ENCODE measurements at regions not wholly inside any gene's neighbourhood (a gene's known extent, or its start where the extent isn't known, plus 50 kb on each side); places are given as distances from the start of the nearest gene placed in this dataset.
"Not testable (repeated sequence)": the region's sequence is repeated elsewhere in the genome, so short reads cannot be mapped to it uniquely, and the experiment has no call there.

DNA sequence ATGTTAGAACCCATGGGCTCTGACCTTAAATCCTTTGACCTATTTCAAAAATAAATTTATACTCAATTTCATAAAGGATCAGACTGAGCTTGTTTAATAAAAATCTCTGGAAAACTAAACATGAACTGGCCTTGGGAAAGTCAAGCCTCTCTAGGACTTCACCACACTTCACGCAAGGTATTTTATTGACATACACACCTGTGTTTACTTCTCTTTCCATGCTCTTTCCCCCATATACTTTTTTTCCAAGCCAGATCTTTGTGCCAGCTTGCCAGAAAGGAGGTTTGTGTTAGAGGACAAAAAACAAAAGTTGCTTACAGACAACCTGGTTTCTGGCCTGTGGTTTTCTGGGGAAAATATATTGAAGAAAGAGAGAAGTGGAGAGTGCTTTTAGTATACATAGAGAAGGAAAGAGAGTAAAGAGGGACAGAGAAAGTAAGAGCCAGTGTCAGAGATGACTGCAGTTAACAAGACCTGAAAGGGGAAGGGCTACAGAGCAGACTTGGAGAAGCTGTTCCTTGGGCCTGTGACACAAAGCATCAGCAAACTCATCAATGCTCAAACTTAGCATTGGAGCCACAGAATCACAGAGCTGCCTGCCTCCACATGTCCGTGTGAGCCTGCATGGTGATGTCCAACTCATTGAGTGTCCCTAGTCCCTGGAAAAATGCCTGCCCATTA lies 77.3 kb upstream of the TMTC2 start:
- H3K9me3 Mint-ChIP-seq (ENCODE audit: unreplicated experiment) = no peaks in the 10 kb centered on the region
- no peaks in the 10 kb centered on the region for H3K27me3 Mint-ChIP-seq (ENCODE audit: unreplicated experiment)
- DNase-seq = no peak
- TF ChIP-seq, protein P1, sequence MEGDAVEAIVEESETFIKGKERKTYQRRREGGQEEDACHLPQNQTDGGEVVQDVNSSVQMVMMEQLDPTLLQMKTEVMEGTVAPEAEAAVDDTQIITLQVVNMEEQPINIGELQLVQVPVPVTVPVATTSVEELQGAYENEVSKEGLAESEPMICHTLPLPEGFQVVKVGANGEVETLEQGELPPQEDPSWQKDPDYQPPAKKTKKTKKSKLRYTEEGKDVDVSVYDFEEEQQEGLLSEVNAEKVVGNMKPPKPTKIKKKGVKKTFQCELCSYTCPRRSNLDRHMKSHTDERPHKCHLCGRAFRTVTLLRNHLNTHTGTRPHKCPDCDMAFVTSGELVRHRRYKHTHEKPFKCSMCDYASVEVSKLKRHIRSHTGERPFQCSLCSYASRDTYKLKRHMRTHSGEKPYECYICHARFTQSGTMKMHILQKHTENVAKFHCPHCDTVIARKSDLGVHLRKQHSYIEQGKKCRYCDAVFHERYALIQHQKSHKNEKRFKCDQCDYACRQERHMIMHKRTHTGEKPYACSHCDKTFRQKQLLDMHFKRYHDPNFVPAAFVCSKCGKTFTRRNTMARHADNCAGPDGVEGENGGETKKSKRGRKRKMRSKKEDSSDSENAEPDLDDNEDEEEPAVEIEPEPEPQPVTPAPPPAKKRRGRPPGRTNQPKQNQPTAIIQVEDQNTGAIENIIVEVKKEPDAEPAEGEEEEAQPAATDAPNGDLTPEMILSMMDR (IDR thresholded peaks at IDR 0.05; ENCODE audit: partially characterized antibody, unreplicated experiment) = no peak
- no peak overlapping the region for H3K4me3 Mint-ChIP-seq (ENCODE audit: unreplicated experiment)
- H3K4me1 Mint-ChIP-seq (ENCODE audit: low read depth, unreplicated experiment) = no peaks in the 10 kb centered on the region
- no peaks in the 10 kb centered on the region for H3K36me3 Mint-ChIP-seq (ENCODE audit: unreplicated experiment)
- H3K27ac Mint-ChIP-seq (ENCODE audit: unreplicated experiment) = no peak overlapping the region

DNA sequence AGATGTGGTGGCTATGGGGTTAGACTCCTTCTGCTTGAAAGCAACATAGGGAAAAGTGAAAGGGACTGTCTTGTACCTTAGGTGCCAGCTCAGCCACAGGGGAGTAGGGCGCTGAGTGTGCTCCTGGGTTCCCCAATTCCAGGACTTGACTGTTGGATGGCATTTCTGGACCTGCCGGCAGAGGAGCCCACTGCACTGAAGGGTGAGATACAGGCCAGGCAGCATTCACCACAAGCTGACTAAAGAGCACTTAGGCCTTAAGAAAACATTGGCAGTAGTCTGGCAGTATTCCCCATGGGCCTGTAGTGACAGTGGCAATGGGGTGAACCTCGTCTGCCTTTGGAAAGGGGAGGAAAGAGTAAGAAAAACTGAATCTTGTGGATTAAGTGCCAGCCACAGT lies 67.1 kb upstream of the TMTC2 start:
- no peak for DNase-seq
- no peak overlapping the region for H3K4me3 Mint-ChIP-seq (ENCODE audit: unreplicated experiment)
- H3K27me3 Mint-ChIP-seq (ENCODE audit: unreplicated experiment) = no peaks in the 10 kb centered on the region
- TF ChIP-seq, protein P1 (IDR thresholded peaks at IDR 0.05; ENCODE audit: partially characterized antibody, unreplicated experiment) = no peak
- H3K9me3 Mint-ChIP-seq (ENCODE audit: unreplicated experiment) = no peaks in the 10 kb centered on the region
- H3K4me1 Mint-ChIP-seq (ENCODE audit: low read depth, unreplicated experiment) = no peaks in the 10 kb centered on the region
- H3K27ac Mint-ChIP-seq (ENCODE audit: unreplicated experiment) = no peak overlapping the region
- H3K36me3 Mint-ChIP-seq (ENCODE audit: unreplicated experiment) = no peaks in the 10 kb centered on the region

DNA sequence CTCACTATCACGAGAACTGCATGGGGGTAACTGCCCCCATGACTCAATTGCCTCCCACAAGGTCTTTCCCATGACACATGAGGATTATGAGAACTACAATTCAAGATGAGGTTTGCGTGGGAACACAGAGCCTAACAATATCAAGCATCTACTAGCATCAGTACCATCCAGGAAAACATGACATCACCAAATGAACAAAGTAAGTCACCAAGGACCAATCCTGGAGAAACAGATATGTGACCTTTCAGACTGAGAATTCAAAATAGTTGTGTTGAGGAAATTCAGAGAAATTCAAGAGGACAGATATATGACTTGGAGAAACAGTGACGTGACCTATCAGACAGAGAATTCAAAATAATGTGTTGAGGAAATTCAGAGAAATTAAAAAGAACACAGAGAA lies 65.8 kb upstream of the TMTC2 start:
- H3K9me3 Mint-ChIP-seq (ENCODE audit: unreplicated experiment) = no peaks in the 10 kb centered on the region
- no peaks in the 10 kb centered on the region for H3K36me3 Mint-ChIP-seq (ENCODE audit: unreplicated experiment)
- no peaks in the 10 kb centered on the region for H3K27me3 Mint-ChIP-seq (ENCODE audit: unreplicated experiment)
- H3K4me1 Mint-ChIP-seq (ENCODE audit: low read depth, unreplicated experiment) = no peaks in the 10 kb centered on the region
- no peak overlapping the region for H3K4me3 Mint-ChIP-seq (ENCODE audit: unreplicated experiment)
- no peak overlapping the region for H3K27ac Mint-ChIP-seq (ENCODE audit: unreplicated experiment)
- TF ChIP-seq, protein P1 (IDR thresholded peaks at IDR 0.05; ENCODE audit: partially characterized antibody, unreplicated experiment) = no peak
- no peak for DNase-seq

DNA sequence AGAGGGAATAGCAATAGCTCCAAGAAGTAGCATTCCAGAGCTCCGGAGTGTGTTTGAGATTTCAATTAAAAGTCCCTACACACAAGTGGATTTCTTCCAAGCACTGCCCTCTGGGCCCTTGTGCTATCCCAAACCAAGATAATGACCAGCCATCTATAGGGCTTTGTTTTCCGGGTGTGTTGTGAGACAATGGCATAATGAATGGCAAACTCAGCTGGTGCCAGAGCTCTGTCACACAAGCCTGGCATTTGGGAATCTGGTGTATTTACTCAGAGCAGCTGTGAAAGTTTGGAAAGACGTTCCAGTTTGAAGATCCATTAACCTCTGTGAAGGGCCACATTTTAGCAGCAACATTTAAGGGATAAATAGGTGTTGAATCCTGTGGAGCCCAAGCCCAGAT lies 61.2 kb upstream of the TMTC2 start:
- peaks cover 3% of the 10 kb centered on the region for H3K9me3 Mint-ChIP-seq (ENCODE audit: unreplicated experiment)
- peaks cover 2% of the 10 kb centered on the region for H3K4me1 Mint-ChIP-seq (ENCODE audit: low read depth, unreplicated experiment)
- no peak for DNase-seq
- no peak overlapping the region for H3K27ac Mint-ChIP-seq (ENCODE audit: unreplicated experiment)
- peaks cover 4% of the 10 kb centered on the region for H3K27me3 Mint-ChIP-seq (ENCODE audit: unreplicated experiment)
- TF ChIP-seq, protein P1 (IDR thresholded peaks at IDR 0.05; ENCODE audit: partially characterized antibody, unreplicated experiment) = no peak
- no peak overlapping the region for H3K4me3 Mint-ChIP-seq (ENCODE audit: unreplicated experiment)
- no peaks in the 10 kb centered on the region for H3K36me3 Mint-ChIP-seq (ENCODE audit: unreplicated experiment)

DNA sequence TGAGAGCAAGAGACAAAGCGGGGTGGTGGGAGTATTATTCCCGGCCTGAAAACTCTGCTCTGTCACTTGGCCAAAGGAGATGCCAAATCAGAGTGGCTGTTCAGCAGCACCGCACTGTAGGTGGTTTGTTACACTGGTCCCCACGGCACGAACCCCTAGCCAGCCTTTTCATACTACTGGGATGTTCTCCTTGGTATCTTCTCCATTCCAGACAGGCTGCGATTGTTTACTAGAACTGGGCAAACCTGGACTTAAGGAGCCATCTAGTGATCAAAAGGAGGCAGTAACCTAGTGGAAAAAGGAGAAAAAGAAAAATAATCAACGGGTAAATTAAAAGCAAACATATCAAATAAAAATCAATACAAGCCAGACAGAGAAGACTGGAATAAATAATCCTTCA lies 58.9 kb upstream of the TMTC2 start:
- Mint-ChIP-seq H3K36me3 (ENCODE audit: unreplicated experiment) (no peaks in the 10 kb centered on the region), H3K27ac (ENCODE audit: unreplicated experiment) (no peak overlapping the region), H3K9me3 (ENCODE audit: unreplicated experiment) (peaks cover 3% of the 10 kb centered on the region), H3K4me1 (ENCODE audit: low read depth, unreplicated experiment) (peaks cover 2% of the 10 kb centered on the region), H3K27me3 (ENCODE audit: unreplicated experiment) (peaks cover 4% of the 10 kb centered on the region), H3K4me3 (ENCODE audit: unreplicated experiment) (no peak overlapping the region)
- TF ChIP-seq, protein P1 (IDR thresholded peaks at IDR 0.05; ENCODE audit: partially characterized antibody, unreplicated experiment) = peak; percentile 17
- DNase-seq = no peak

DNA sequence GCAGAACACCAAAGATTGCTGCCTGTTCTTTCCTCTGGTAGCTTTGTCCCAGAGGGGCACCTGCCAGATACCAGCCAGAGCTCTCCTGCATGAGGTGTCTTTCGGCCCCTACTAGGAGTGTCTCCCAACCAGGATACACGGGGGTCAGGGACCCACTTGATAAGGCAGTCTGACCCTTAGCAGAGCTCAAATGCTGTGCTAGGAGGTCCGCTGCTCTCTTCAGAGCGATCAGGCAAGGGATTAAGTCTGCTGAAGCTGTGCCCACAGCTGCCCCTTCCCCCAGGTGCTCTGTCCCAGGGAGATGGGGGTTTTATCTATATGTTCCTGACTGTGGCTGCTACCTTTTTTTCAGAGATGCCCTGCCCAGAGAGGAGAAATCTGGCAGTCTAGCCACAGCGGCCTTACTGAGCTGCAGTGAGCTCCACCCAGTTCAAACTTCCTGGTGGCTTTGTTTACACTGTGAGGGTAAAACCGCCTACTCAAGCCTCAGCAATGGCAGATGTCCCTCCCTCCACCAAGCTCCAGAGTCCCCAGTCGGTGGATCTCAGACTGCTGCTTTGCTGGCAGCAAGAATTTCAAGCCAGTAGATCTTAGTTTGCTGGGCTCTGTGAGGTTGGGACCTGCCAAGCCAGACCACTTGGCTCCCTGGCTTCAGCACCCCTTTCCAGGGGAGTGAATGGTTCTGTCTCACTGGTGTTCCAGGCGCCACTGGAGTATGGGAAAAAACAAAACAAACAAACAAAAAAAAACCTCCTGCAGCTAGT lies 52.0 kb upstream of the TMTC2 start:
- H3K4me3 Mint-ChIP-seq (ENCODE audit: unreplicated experiment); H3K27me3 Mint-ChIP-seq (ENCODE audit: unreplicated experiment); H3K9me3 Mint-ChIP-seq (ENCODE audit: unreplicated experiment); DNase-seq; H3K27ac Mint-ChIP-seq (ENCODE audit: unreplicated experiment); H3K36me3 Mint-ChIP-seq (ENCODE audit: unreplicated experiment); H3K4me1 Mint-ChIP-seq (ENCODE audit: low read depth, unreplicated experiment): not testable (repeated sequence)
